Cardiac septum (tissue), 1 donor: ENCODE measurements at regions not wholly inside any gene's neighbourhood (a gene's known extent, or its start where the extent isn't known, plus 50 kb on each side); places are given as distances from the start of the nearest gene placed in this dataset.

Source experiments
- DNase-seq: peaks from one replicate; pipeline ENCODE4 v3.0.0-alpha.2; 2020; ENCODE audit warnings: low spot score
- intact Hi-C: fragments of 100-400 bp; cut with DNase I; formaldehyde crosslinking; loops from one replicate; pipeline ENCODE4 v1.14.0; 2022
- donor health status: DM: no; HTN: no; CAD: no.

- DNase-seq = no peak
- intact Hi-C loops = no loop called here
Measured at GRCh38 chr12:92089559-92089958, 56.1 kb downstream of the BTG1 start.

- intact Hi-C loops = no loop called here
- no peak for DNase-seq
Measured at GRCh38 chr12:92088805-92089204, 56.8 kb downstream of the BTG1 start.

DNA sequence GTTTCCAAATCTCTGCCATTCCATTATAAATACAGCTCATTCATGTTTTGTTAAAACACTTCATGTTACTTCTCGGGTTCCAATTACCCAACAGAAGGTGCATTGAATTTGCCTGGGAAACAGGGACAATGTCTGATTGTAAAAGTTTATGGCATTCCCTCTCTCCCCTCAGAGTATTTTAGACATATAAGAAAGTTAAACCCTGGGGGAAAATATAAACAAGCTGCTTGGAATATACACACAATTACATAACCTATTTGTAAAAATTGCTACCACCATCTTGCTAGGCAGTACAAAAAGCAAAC lies 60.0 kb downstream of the BTG1 start:
- intact Hi-C loops = no loop called here
- no peak for DNase-seq

GRCh38 chr12:92085040-92085735 lies 60.5 kb downstream of the BTG1 start:
- intact Hi-C loops = no loop called here
- DNase-seq = no peak

GRCh38 chr12:92080911-92081285 lies 64.7 kb downstream of the BTG1 start:
- DNase-seq = no peak
- intact Hi-C loops = no loop called here

DNA sequence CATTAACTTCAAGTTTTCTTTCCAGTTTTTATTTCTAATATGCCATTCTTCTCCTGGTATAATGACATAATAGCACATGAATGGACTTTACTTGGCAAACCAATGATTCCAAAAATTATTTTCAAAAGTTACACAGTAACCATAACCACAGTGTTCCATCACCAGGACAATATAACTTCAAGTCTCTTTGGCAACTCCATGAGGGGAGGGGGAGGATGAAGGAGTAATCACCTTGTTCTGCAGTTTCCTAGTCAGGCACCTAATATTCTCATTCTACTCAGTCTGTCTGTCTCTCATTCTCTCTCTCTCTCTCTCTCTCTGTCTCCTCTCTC lies 66.6 kb downstream of the BTG1 start:
- DNase-seq = no peak
- intact Hi-C loops = loop anchor here (5.0 kb wide), 1 partner anchor 53 kb away; no protein-coding TSS in a partner anchor

DNA sequence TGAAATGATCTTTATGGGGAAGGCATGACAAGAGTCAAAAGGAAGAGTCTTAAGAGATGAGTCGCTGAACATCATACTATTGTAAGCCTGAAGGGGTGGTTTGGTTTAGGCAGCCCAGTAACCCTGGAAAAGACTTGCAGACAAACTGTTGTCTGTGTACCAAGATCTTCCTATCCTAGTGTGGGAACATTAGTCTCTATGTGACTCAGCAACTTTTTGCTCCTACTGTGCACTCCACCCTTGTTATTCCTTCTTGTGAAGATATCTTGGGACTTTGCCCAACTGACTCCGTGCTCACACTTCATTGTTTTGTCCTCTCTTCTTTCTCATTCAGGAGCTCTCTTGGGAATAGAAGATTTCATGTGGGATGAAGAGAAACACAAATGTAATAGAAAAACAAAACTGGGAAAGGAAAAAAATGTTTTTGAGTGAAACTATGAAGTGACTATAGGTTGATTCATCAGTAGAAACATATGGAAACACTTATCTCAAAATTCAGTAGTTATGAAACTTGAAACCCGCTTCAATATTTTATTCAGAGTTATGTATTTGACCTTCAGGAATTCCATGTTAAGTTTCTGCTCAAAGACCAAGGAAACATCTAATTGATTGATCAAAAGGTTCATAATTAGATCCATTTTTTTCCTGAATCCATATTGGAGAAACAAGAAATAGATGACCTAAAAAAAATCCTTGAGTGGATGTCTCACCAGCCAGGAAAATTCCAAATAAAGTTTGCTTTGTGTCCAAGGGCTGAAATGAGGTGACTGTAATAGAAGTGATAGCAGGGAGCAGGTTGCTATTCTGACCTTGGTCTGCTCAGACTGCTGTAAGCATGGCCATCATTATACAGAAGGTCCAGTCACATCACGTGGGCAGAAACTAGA lies 67.2 kb downstream of the BTG1 start:
- DNase-seq = no peak
- intact Hi-C loops = loop anchor here (5.0 kb wide), 1 partner anchor 54 kb away; no protein-coding TSS in a partner anchor

DNA sequence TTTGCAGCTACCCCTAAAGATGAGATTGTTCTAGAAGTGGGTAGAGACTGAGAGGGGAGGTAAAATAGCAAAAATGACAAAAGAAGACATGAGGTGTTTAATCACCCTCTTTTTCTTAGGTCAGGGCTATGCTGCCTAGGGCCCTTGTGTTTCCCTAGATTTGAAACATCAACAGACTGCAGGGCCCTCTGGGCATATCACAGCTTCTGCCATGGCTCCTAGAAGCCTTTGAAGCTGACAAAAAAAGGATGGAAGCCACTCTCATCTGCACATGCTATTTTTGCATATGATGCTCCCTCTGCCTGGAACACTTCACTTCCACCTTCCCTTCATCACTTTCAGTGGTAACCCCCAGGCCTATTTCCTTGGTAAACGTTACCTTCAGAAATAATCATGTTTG lies 68.1 kb downstream of the BTG1 start:
- intact Hi-C loops = loop anchor here (5.0 kb wide), 1 partner anchor 55 kb away; no protein-coding TSS in a partner anchor

GRCh38 chr12:92076101-92076500 lies 69.5 kb downstream of the BTG1 start:
- intact Hi-C loops = loop anchor here (5.0 kb wide), 1 partner anchor 56 kb away; no protein-coding TSS in a partner anchor

More for the DNA sequence above, 68.1 kb downstream of the BTG1 start:
- DNase-seq = no peak

GRCh38 chr12:92075425-92075914 lies 70.2 kb downstream of the BTG1 start:
- intact Hi-C loops = loop anchor here (5.0 kb wide), 1 partner anchor 57 kb away; no protein-coding TSS in a partner anchor
- no peak for DNase-seq

More at GRCh38 chr12:92076101-92076500, 69.5 kb downstream of the BTG1 start:
- DNase-seq = no peak

- DNase-seq = no peak
- intact Hi-C loops = loop anchor here (5.0 kb wide), 1 partner anchor 57 kb away; no protein-coding TSS in a partner anchor
Measured at GRCh38 chr12:92074889-92075288, 70.8 kb downstream of the BTG1 start.

- intact Hi-C loops = no loop called here
- no peak for DNase-seq
Measured at GRCh38 chr12:92073094-92073493, 72.6 kb downstream of the BTG1 start.

DNA sequence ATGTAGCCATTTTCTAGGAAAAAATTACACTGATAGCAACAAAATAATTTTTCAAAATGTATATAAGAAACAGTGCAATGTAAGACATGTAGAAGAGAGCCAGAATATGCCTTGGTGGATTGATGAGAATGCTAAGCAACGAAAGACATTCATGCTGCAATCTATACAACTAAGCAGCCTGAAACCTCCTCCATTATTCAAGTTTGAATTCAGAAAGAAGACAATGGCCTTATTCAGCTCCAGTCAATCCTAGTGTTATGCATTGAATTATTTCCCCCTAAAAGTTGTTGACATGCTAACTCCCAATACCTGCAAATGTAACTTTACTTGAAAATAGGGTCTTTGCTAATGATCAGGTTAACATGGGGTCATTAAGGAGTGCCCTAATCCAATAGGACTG lies 73.5 kb downstream of the BTG1 start:
- intact Hi-C loops = no loop called here
- no peak for DNase-seq

- DNase-seq = no peak
- intact Hi-C loops = no loop called here
Measured at GRCh38 chr12:92070864-92071445, 74.7 kb downstream of the BTG1 start.

DNA sequence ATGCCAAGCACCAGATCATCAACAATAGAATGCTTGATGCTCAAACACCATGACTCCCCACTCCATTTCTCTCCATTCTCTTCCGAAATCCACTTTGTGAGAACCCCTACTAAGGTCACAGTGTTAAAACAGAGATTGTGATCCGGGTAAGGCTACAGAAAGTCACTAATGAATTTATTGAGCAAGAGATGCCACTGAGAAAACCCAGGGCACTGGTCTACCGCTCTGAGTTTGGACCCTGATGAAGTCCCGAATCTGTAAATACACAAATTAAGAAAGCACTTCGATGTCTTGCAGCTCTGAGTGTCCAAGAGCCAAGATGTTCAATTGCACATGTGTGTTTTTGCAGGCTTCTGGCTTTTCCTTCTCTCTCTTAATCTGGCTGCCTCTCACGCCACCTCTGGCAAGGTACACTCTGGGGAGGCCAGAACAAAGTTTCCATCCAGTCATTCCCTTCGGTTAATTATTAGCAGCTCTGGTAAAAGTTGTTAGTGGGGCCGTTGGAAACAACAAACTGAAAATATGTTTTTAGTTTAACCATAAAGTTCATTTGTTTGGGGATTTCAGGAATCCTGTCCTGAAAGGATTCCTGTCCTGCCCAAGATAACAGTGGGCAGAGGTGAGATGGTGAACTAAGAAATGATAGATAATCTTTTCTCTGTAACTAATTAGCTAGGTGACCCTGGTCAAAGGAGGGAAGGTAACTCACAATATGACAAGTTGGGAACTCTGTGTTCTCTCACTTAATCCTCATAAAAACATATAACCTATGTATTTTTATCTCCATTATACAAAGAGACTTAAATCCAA lies 75.4 kb downstream of the BTG1 start:
- intact Hi-C loops = no loop called here
- DNase-seq = no peak

DNA sequence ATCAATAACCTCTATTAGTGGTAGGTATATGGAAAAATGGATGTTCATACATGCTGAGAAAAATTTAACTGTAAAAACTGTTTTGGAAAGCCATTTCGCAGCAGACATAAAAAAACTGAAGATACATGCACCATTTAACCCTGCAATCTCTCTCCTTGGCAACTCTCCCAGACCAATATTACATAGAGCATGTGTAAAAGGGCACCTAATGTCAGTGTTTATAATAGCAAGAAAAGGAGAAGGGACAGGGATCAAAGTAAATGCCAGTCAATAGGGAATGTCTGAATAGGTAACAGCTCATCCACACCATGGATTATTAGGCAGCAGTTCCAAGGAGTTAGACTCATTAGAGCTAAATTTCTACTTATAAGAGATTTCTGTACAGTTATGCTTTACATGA lies 77.2 kb downstream of the BTG1 start:
- DNase-seq = no peak
- intact Hi-C loops = no loop called here

DNA sequence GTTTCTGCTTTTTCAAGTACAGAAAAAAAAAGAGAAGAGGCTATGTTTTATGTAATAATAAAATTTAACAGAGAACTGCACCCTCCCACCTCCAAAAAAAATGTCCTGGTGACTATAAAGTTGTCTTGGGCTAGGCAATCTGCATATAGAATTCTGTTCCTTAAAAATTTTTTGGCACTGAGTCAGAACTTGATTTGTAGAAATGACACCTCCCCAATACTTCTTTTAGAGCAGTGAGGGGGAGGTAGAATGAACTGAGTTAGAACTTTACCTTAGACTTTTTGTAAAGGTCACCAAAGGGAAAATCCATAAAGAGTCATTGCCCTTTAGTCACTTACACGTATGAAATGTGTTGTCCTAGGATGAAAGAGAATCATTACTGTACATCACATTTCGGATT lies 80.0 kb downstream of the BTG1 start:
- intact Hi-C loops = no loop called here
- no peak for DNase-seq

- intact Hi-C loops = no loop called here
- DNase-seq = no peak
Measured at GRCh38 chr12:92065018-92065499, 80.6 kb downstream of the BTG1 start.

DNA sequence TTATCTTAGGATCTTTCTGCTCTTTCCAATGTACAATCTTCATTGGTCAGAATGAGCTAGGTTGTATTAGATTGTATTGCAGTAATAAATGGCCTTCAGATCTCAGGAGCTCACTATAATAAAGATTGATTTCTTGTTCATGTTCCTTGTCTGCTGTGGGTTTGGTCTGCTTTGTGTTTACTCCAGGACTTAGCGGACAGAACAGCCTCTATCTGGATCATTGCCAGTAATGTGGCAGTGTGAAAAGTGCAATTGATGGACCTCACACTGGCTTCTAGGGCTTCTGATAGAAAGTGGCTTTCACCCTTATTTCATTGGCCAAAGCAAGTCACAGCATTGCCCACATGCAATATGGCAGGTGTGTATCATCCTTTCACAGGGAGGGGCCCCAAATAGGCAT lies 81.2 kb downstream of the BTG1 start:
- intact Hi-C loops = no loop called here

More for the DNA sequence above, 81.2 kb downstream of the BTG1 start:
- no peak for DNase-seq
